ENCODE measurements at regions not wholly inside any gene's neighbourhood (a gene's known extent, or its start where the extent isn't known, plus 50 kb on each side); places are given as distances from the start of the nearest gene placed in this dataset.
A peak's percentile ranks its signal among the peaks of the same experiment; 100 is the strongest.

- ATAC-seq (no peak), DNase-seq (peak; percentile 30)
- H3K27ac ChIP-seq = no peak overlapping the region
- H3K36me3 ChIP-seq = no peaks in the 10 kb centered on the region
- no peak overlapping the region for H3K4me3 ChIP-seq
- TF ChIP-seq, protein P1, sequence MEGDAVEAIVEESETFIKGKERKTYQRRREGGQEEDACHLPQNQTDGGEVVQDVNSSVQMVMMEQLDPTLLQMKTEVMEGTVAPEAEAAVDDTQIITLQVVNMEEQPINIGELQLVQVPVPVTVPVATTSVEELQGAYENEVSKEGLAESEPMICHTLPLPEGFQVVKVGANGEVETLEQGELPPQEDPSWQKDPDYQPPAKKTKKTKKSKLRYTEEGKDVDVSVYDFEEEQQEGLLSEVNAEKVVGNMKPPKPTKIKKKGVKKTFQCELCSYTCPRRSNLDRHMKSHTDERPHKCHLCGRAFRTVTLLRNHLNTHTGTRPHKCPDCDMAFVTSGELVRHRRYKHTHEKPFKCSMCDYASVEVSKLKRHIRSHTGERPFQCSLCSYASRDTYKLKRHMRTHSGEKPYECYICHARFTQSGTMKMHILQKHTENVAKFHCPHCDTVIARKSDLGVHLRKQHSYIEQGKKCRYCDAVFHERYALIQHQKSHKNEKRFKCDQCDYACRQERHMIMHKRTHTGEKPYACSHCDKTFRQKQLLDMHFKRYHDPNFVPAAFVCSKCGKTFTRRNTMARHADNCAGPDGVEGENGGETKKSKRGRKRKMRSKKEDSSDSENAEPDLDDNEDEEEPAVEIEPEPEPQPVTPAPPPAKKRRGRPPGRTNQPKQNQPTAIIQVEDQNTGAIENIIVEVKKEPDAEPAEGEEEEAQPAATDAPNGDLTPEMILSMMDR (IDR thresholded peaks at IDR 0.05) = no peak
- H3K4me1 ChIP-seq = peaks cover 16% of the 10 kb centered on the region
- no peaks in the 10 kb centered on the region for H3K27me3 ChIP-seq (ENCODE audit: low read depth)
- intact Hi-C loops (cut with DNase I) = no loop called here
- H3K9me3 ChIP-seq = peaks cover 15% of the 10 kb centered on the region
These were observed 68.0 kb upstream of the CIBAR2 start for GRCh38 chr16:85180047-85180826.

DNA sequence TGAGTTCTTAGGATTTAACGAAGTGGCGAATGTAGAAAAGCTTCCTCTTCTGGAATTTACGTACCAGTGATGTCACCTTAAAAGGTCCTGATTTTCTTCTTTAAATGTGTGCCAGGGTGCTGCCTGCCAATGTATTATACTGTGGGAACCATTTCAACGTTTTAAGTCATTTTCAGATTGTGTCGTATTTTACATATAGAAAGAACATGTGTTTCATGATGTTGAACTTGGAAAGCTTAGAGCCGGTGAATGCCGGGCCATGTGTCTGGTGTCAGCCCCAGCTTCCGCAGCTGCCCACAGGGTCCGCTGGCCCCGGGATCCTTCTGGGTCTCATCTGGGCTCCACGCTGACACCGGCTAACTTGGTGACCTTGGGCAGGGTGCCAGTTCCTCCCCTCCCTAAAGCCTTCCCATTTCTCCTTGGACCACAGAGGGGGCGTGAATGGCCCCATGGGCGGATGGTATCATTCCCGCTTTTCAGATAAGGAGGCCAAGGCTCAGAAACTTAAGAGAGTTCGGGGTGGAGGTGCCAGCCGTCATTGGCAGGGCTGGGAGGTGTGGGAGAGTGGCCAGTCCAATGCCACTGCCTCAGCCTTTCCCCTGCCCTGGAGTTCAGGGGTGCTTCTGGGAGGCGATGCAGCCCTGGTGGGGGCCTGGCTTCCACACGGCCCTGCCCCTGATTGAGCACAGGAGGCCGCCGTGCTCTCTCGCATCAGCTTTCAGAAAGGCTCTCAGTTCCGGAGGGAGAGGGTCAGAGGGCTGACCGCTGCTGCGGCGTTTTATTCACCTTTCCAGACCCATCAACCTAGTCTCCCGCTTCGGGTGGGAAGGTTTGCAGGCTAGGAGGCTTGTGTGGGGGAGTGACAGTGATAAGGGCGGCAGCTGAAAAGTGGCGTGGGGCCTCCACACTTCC is 68.8 kb upstream of the CIBAR2 start:
- no peak for ATAC-seq
- Histone ChIP-seq H3K4me1 (peaks cover 12% of the 10 kb centered on the region), H3K36me3 (no peaks in the 10 kb centered on the region), H3K27me3 (ENCODE audit: low read depth) (no peaks in the 10 kb centered on the region), H3K4me3 (no peak overlapping the region), H3K9me3 (peaks cover 15% of the 10 kb centered on the region), H3K27ac (no peak overlapping the region)
- TF ChIP-seq, protein P1 (IDR thresholded peaks at IDR 0.05) = no peak
- peak; percentile 39 for DNase-seq
- intact Hi-C loops (cut with DNase I) = no loop called here

DNA sequence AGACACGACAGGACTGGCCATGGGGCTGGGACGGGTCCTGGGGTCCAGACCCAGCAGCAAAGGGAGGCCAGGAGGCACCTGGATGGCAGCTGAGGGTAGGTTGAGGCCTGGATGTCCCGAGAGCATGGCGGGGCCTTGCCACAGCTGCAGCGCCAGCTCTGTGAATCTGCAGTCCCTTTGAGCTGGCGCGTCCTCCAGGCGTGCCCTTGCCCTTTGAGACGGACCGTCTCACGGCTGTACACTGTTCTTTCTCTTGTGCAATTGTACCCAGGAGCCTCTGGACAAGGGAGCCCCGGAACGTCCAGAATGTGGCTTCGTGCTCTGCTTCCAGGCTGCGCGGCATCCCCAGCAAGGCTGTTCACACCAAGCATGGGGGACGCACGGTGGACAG is 69.5 kb upstream of the CIBAR2 start:
- DNase-seq (peak; percentile 36), ATAC-seq (no peak)
- intact Hi-C loops (cut with DNase I) = no loop called here
- peaks cover 15% of the 10 kb centered on the region for H3K9me3 ChIP-seq
- no peak overlapping the region for H3K27ac ChIP-seq
- H3K27me3 ChIP-seq (ENCODE audit: low read depth) = no peaks in the 10 kb centered on the region
- no peak overlapping the region for H3K4me3 ChIP-seq
- H3K36me3 ChIP-seq = no peaks in the 10 kb centered on the region
- TF ChIP-seq, protein P1 (IDR thresholded peaks at IDR 0.05) = no peak
- peaks cover 5% of the 10 kb centered on the region for H3K4me1 ChIP-seq

GRCh38 chr16:85182286-85182685 is 70.0 kb upstream of the CIBAR2 start:
- intact Hi-C loops (cut with DNase I) = no loop called here
- no peak overlapping the region for H3K27ac ChIP-seq
- H3K4me3 ChIP-seq = no peak overlapping the region
- no peaks in the 10 kb centered on the region for H3K4me1 ChIP-seq
- H3K27me3 ChIP-seq (ENCODE audit: low read depth) = no peaks in the 10 kb centered on the region
- TF ChIP-seq, protein P1 (IDR thresholded peaks at IDR 0.05) = no peak
- DNase-seq (peak; percentile 24), ATAC-seq (no peak)
- H3K9me3 ChIP-seq = peaks cover 15% of the 10 kb centered on the region
- no peaks in the 10 kb centered on the region for H3K36me3 ChIP-seq

DNA sequence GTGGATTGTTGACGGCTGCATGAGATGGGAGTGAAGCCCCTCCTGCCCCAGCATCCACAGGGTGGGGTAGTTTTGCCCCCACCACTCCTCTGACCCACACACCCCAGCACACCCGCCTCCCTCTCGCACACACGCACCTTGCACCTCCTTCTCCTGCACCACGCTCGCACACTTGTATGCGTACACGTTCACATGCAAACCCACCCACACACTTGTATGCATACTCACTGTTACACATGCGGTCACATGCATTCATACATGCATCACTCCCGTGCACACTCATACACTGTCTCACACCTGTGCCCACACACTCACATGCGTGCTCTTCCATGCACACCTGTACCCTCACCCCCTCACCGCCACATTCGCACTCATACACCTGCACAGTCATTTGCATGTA is 70.5 kb upstream of the CIBAR2 start:
- no peaks in the 10 kb centered on the region for H3K27me3 ChIP-seq (ENCODE audit: low read depth)
- H3K36me3 ChIP-seq = no peaks in the 10 kb centered on the region
- H3K27ac ChIP-seq = no peak overlapping the region
- intact Hi-C loops (cut with DNase I) = no loop called here
- no peaks in the 10 kb centered on the region for H3K4me1 ChIP-seq
- DNase-seq (peak; percentile 32), ATAC-seq (no peak)
- peaks cover 15% of the 10 kb centered on the region for H3K9me3 ChIP-seq
- TF ChIP-seq, protein P1 (IDR thresholded peaks at IDR 0.05) = no peak
- no peak overlapping the region for H3K4me3 ChIP-seq

Data from lower lobe of right lung (tissue), 2 donors.